Activated CD4-positive, alpha-beta T cell treated with anti-CD3 and anti-CD28 coated beads for 24 hours (primary cell): ENCODE measurements at regions not wholly inside any gene's neighbourhood (a gene's known extent, or its start where the extent isn't known, plus 50 kb on each side); places are given as distances from the start of the nearest gene placed in this dataset.
"Not testable (repeated sequence)": the region's sequence is repeated elsewhere in the genome, so short reads cannot be mapped to it uniquely, and the experiment has no call there.

Source experiments
- DNase-seq, 2 donors: peaks; one replicate each; pipeline ENCODE4 v3.0.0-alpha.2; 2020; ENCODE audit warnings: low read depth in 2 of 2

- DNase-seq: no peak
Observed at GRCh38 chr4:111031001-111031579, 408.2 kb upstream of the PITX2 start.

GRCh38 chr4:111031596-111031995, 408.7 kb upstream of the PITX2 start:
- no peak for DNase-seq

- DNase-seq: no peak
Observed at GRCh38 chr4:111037591-111038360, 414.9 kb upstream of the PITX2 start.

GRCh38 chr4:111040904-111041303, 418.0 kb upstream of the PITX2 start:
- no peak for DNase-seq

- no peak for DNase-seq
Observed at GRCh38 chr4:111043286-111043685, 420.4 kb upstream of the PITX2 start.

- DNase-seq: no peak
Observed at GRCh38 chr4:111045992-111046391, 423.1 kb upstream of the PITX2 start.

GRCh38 chr4:111046811-111047210, 423.9 kb upstream of the PITX2 start:
- DNase-seq: no peak

GRCh38 chr4:111048316-111048715, 425.4 kb upstream of the PITX2 start:
- no peak for DNase-seq

GRCh38 chr4:111064342-111064993, 441.6 kb upstream of the PITX2 start:
- DNase-seq: no peak

GRCh38 chr4:111066001-111066400, 443.1 kb upstream of the PITX2 start:
- no peak for DNase-seq

- DNase-seq: no peak
Observed at GRCh38 chr4:111066447-111066846, 443.6 kb upstream of the PITX2 start.

- no peak for DNase-seq
Observed at GRCh38 chr4:111066887-111067286, 444.0 kb upstream of the PITX2 start.

GRCh38 chr4:111068883-111069282, 446.0 kb upstream of the PITX2 start:
- DNase-seq: no peak

- DNase-seq: no peak
Observed at GRCh38 chr4:111070390-111070789, 447.5 kb upstream of the PITX2 start.

- DNase-seq: no peak
Observed at GRCh38 chr4:111074523-111075114, 451.7 kb upstream of the PITX2 start.

- not testable (repeated sequence) for DNase-seq
Observed at GRCh38 chr4:111076299-111076698, 453.4 kb upstream of the PITX2 start.

- no peak for DNase-seq
Observed at GRCh38 chr4:111108153-111108552, 485.3 kb upstream of the PITX2 start.

- no peak for DNase-seq
Observed at GRCh38 chr4:111113591-111113990, 490.7 kb upstream of the PITX2 start.

GRCh38 chr4:111115881-111116280, 493.0 kb upstream of the PITX2 start:
- DNase-seq: no peak

GRCh38 chr4:111120191-111120590, 497.3 kb upstream of the PITX2 start:
- DNase-seq: no peak

GRCh38 chr4:111126340-111126739, 503.5 kb upstream of the PITX2 start:
- no peak for DNase-seq

- no peak for DNase-seq
Observed at GRCh38 chr4:111127841-111128240, 505.0 kb upstream of the PITX2 start.

- DNase-seq: no peak
Observed at GRCh38 chr4:111128327-111128726, 505.4 kb upstream of the PITX2 start.
